Muscle of back (tissue), 3 donors: ENCODE measurements at regions not wholly inside any gene's neighbourhood (a gene's known extent, or its start where the extent isn't known, plus 50 kb on each side); places are given as distances from the start of the nearest gene placed in this dataset.

Experiments used
- DNase-seq, 3 donors: peaks; one replicate each; pipeline versions ENCODE4 v3.0.0 to v3.0.0-alpha.2; 2013

DNA sequence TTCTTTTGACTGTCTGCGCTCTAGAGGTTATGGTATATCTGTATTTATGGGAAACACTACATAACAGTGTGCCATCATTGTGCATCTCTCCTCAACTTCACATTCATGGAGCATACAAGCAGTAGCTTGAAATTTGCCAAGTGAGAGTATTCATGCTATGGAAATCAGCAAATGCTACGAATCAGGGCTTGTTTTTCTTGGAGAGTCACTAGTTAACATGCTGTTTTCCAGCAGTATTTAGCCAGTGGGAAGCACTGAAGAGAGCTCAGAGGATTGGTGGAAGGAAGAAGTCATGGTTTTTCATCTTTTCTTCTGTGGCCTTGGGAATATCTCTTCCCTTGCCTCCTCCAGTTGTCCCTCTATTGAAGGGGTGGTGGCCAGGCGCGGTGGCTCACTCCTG is 303.0 kb downstream of the PSAT1 start:
- DNase-seq = no peak

DNA sequence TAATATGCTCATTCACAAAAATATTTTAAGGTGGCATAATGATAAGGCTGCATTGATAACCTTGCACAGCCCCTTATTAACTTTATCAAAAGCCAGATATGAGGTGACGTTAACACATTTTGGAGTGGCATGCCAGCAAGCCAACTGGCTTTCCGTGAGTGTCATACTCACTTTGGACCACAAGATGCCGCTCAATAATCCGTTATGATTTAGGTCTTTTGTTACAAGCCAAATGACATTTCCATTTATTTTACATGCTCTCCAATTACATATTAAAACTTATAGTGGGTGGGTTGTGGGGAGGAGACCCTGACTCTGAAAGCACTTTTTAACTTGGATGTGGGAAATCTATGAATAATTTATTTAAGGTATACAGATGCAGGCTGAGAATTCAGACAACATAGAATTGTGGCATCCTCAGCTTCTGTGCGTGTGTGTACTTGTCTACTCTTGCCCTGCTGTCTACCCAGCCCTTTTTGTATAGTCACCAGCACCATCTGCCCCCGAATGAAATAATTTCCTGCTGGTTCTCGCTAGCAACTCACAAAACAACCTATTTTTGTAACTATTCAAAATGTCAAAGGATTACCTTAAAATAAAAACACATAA is 305.1 kb downstream of the PSAT1 start:
- DNase-seq = peak in 2 of 3 donors; percentile 40 to 55

DNA sequence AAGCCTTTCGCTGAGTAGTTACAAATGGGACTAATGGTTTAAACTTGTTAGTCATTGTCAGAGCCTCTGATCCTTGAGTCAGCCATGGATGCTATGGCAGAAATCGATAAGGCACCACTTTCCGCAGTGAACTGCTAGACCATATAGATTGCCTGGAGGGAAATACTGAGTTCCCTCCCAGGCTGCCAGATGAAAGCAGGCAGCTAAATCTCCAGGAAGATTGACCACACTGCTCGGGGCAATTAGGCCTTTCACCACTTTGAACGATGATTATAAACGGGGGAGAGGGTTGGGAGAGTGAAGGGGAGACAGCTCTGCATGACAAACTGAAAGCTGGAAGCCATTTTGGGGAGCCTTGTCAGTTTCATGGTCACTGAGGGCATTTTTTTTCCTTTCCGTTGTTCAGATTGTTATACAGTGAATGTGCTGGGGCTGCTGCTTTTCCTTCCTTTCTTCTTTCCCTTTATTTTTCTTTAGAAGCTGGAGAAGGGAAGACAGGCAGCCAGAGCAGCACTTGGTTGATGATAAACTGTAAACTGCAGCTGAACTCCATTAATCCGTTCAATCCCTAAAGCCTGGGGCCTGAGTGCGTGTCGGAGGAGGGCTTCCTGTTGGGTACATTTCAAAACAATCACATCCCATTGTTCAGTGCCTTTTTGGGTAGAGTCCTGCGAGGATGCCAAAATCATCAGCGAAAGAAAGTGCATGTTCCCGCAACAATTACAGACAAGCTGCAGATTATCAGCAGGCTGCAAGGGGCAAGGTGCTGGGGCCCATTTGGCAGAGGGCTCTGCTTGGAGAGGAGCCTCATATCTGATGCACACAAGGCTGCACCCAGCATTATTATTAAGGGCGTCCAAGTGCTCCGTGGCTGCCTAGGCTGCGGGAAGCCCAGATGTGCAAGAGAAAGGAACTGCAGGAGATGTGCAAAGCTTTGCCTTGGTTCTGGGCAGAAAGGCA is 308.4 kb downstream of the PSAT1 start:
- DNase-seq = peak in 2 of 3 donors; percentile 16 to 62

DNA sequence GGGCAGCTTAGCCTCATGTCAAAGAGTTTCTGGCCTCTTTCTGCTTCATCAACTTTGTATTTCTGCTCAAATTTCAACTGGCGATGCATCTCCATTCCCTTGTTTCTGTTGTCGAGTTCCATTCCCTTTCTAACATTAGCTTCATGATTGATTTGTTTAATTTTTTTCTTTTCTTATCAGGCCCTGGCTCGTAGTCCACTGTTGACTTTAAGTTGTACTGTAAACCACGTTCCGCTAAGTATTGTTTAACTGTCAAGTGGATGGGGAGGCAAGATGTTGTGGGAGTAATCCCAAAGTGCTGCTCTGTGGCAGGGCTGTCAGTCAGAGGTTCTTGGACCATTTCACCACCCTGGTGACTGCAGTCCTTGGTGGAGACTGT is 309.1 kb downstream of the PSAT1 start:
- no peak for DNase-seq

DNA sequence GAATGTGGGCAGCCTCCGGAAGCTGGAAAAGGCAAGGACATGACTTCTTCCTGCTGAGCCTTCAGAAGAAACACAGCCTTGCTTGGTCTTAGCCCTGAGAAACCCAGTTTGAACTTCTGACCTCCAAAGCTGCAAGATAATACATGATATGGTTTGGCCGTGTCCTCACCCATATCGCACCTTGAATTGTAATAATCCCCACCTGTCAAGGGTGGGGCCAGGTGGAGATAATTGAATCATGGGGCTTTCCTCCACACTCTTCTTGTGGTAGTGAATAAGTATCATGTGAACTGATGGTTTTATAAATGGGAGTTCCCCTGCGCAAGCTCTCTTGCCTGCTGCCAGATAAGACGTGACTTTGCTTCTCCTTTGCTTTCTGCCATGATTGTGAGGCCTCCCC is 310.9 kb downstream of the PSAT1 start:
- DNase-seq = no peak

DNA sequence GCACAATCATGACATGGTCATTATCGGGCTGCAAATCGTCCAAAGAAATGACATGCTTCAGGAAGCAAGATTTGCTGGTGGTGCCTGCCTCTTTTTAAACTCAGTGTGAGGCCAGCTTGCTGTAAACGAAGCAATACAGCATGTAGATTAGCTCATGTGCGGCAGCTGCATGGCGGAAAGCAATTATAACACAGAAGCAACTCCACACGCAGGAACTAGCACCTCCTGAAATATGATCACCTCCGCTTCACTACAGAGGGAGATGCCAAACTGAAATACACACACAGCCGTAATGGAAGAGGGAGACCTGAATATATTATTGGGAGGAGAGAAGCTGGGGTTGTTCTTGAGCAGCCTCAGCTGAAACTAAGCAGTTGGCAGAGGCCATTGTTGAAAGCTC is 312.5 kb downstream of the PSAT1 start:
- DNase-seq = peak in 1 of 3 donors; percentile 17

DNA sequence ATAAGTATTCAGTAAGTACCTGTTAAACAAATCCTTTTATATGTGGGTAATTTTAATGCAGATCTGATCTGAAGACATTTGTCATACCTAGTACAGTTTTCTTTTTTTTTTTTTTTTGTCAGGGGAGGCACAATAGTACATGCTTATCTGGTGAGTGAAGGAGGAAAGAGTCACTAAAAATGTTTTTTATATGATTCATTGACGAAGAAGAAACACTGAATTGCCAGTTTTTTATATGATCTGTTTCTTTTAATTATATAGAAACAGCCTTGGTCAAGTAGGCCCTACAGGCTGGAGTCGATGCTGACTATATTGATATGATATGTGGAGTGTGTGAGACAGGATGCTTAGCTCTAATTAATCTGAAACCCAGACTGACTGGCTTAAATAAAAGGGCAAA is 315.2 kb downstream of the PSAT1 start:
- DNase-seq = peak in 1 of 3 donors; percentile 70

DNA sequence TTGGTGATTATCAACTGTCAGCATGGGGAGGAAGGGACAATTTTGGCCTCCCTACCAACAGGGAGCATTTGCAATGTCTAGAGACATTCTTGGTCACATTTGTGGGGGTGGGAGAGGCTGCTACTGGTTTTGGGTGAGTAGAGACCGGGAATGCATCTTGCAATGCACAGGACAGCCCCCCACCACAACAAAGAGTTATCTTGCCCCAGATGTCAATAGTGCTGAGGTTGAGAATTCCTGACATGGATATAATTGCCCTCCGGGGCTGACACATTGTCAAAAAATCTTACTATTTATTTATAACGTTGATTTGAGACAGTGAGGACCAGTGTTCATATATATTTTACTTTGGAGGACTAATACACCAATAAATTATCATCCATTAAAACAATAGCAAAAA is 316.1 kb downstream of the PSAT1 start:
- peak in 1 of 3 donors; percentile 43 for DNase-seq

DNA sequence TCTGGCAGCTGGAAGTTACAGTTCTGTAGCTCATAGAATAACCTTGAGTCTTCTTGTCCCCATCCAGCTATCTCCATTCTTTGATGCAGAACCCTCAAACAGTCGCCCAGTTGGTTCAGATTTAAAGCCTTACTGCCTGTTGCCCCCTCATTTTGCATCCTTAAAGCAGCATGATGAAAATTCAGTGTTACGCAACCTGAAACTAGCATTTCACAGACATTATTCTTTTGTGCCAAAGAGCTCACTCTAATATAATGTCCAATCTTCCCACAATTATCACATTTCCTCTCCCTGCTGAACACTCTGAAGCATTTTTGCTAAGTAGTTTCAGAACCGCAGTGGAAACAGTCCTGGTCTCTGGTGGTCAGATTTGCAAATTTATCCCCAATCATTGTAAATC is 318.0 kb downstream of the PSAT1 start:
- DNase-seq = no peak

DNA sequence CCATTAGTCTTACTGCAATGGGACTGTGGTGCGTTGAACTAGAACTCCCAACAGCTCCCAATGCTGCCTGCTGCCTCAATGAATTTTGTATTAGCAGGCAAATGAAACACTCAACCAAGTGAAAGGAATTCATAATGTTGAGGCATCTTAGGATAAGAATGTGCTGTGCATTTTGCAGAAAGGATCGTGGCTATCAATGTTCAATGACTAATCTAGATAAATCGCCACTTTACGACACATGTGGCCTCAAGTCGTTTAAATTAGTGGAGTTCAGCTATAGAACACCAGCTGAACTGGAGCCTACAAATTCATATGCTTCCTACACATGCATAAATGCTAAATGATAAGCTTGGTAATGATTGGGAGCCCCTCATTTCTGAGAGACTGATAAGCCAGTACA is 318.4 kb downstream of the PSAT1 start:
- no peak for DNase-seq

DNA sequence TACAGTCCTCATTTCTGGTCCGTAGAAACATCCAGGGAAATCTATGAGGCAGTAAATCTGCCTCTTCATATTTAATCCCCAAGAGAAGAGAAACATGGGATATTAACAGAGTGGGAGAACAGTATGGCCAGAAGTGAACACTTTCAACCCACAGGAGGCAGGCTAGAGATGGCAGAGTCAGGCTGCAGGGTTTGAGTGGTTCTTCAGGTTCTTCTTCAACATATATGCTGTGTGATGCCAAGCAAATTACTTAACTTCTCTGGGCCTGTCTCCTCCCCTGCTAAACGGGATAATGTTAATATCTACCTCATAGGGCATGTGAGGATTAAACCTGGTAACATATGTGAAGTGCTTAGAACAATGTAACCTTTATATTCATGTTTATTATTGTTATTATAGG is 321.8 kb downstream of the PSAT1 start:
- no peak for DNase-seq

DNA sequence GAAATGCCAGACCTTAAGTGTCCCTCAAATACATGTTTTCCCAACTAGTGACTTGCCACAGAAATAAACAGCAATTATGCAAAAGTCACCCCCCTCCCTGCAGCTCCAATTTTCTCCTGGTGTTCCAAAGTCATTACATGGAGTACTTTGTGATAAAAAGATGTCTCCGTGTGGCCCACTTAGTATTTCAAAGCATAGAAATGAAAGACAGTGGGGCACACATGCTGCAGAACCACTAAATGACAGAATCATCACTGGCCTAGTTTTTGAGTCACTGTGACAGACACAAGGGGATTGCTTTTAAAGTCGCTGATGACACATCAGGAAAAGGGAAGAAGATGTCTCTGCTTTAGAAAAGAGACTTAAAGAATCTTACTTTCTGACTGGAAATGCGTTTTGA is 323.4 kb downstream of the PSAT1 start:
- no peak for DNase-seq

DNA sequence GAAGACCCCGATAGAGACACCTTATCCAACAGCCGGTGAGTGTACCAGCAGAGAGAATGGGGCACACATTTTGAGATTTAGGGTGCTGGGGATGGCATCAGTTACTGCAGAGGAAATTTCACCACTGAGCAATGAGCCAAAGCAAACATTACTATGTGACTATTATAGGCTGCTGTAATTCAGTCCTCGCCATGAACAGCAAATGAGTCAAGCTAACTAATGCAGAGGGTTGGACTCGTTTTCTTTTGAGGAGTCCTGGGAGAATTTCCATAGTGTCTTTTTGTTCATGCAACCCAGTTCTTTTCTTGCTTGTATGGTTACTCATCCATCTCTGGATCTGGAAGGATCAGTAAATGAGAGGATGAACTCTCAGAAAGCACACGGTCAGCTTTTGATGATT is 323.8 kb downstream of the PSAT1 start:
- DNase-seq = peak in 1 of 3 donors; percentile 70

DNA sequence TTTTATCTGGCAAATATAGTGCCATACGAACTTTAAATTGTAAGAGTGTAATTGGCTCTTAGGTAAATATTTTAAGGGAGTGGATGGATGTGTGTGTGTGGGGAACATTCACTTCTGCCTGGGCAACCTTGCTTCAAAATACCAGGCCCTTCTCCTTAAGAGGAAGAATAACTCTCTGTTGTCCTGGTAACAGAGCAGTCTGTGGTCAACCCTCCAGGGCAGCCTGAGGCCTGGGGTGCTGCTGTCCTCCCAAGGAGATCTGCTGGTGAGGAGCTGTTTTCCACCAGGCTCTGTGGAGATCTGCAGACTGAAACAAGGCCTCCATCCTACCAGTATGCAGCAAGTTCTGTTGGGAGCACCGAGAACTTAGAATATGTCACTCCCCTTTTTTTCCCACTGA is 325.2 kb downstream of the PSAT1 start:
- DNase-seq = no peak

DNA sequence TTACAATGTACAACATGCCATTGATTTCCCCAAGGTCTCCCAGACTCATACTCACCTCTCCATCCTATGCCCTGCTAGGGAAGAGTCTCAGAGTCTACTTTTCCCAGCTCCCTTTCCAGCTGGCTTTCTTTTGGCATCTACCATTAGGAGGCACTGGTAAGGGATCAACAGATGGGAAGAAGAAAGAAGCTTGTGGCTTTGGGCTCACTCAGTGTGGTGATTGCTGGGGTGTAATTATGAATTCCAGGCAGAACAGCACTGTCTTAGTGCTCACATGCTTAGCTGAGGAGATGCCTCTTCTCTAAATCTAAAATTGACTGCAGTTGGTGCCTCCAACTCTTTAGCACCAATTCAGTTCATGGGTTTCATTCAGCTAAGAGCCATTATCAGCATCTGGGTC is 330.0 kb downstream of the PSAT1 start:
- no peak for DNase-seq

DNA sequence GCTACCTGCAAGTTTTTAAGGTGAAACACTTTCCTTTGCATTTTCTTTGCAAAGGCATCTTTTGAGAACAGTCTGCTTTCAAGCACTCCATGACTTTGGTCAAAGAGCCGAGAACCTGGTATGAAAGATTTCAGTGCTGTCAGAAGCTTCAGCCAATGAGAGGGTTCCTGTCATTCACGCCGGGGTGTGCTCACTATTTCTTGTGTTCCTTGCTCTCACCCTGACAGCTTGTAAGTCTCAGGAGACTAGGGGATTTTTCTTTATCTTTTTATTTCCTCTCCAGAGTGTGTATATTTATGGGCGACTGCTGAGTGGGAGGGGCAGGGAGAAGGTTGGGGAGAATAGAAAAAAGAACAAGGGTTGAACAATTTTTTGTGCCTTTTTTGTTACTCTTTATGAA is 334.0 kb downstream of the PSAT1 start:
- DNase-seq = no peak

DNA sequence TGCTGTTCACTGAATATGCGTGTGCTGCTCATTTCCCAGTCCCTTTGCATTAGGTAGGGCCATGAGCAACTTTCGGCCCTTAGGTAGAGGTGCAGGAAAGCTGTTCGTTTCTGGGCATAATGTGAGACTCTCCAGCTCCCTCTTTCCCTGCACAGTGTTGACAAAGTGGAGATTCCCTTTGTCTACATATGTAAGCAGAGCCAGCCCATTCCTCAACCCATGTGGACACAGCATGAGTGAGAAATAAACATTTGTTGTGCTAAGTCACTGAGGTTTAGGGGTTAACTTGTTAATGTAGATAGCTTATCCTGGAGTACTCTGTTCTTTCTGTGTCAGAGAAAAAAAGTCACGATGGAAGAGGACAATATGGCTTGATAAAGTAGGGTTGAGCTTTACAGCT is 343.8 kb downstream of the PSAT1 start:
- DNase-seq = no peak

DNA sequence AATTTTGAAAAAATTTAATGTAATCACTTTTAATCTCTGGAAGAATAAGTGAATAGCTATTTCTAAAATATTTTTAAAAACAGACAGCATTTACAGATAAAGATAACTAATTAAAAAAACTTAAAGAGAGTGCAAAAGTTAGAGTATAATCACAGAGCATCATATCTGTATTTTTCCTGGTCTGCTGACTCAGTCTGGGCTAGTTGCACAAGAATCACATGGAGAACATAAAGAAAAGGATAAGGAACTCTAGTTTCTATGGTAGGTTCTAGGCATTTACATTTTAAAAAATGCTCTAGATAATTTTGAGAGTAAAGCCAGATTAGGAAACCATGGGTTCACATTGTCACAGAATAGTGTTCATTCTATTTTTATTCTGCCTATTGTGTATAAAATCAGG is 347.4 kb downstream of the PSAT1 start:
- DNase-seq = no peak

DNA sequence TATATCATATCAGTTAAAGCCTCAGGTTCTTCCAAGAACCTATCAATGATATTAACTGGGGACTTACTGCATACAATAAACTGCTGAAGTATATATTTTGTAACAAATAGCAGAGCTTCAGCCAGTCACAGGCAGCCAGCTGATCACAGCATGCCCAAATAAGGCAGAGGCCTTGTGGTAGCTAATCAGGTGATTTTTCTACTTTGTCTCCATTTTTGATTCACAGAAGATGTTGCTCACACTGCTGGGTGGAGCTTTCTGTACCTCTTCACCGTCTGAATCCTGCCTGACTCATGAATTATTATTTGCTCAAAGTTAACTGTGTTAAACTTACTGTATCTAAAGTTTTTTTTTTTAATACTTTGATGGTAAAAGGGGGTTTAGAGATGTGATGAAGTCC is 357.4 kb downstream of the PSAT1 start:
- DNase-seq = no peak

DNA sequence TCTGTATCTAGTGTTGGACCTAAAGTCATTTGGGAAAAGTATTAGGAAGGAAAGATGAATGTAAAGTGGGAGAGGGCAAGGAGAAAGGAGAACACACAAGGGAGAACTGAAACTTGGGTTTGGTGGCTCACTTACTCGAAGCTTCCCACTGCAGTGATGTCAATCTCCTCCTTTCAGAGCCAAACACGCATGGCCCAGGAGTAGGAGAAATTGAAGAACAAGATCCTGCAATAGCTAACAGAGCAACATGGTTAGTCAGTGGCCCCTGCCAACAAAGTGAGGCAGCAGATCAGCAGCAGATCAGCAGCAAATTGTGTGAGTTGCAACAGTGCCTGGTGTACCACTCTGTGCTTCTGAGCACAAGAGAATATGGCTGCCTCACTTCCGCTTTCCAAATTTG is 366.4 kb downstream of the PSAT1 start:
- DNase-seq = peak in 2 of 3 donors; percentile 2 to 3

DNA sequence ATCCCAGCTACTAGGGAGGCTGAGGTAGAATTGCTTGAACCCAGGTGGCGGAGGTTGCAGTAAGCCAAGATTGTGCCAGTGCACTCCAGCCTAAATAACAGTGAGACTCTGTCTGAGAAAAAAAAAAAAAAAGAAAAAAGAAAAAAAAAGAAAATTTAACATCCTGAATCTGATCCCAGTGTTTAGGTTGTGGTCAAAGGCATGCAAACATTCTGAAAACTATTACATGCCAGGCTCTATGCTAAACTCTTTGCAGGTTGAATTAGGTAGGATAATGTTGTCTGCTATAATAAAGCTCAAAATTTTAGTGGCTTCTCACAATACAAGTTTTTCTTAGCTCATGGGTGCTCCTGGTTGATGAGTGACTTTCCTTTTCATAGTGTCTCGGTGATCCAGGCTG is 367.4 kb downstream of the PSAT1 start:
- no peak for DNase-seq

DNA sequence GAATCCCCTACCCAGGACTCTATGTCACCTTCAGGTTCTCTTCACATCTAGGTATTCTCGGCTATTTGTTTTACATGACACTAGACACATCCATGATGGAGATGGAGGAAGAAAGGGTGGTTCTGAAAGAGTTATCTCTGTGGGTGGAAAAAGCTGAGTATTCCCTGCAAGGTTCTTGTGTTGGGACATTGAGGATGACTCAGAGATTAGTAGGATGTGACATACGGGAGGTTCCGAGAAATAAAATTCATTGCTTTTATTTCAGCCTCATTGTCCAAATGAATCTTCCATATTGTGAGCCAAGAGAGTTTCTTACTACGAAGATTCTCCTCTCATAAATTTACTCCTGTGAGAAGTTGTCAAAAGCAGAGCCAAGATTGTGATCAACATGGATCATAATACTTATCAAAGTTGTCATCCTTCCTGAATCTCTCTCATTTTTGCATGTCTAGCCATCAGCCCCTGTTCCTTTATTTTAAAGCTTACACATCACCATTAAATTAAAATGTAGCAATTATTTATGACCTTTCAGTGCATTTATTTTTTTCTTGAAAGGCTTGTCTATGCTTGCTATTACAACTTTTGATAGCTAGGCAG is 370.0 kb downstream of the PSAT1 start:
- peak in 1 of 3 donors; percentile 19 for DNase-seq
